AG08395 (cell line): ENCODE measurements at regions not wholly inside any gene's neighbourhood (a gene's known extent, or its start where the extent isn't known, plus 50 kb on each side); places are given as distances from the start of the nearest gene placed in this dataset.
A peak's percentile ranks its signal among the peaks of the same experiment; 100 is the strongest.

ENCODE experiments used
- DNase-seq: peaks from one replicate; pipeline ENCODE4 v3.0.0; 2012; ENCODE audit warnings: mixed read lengths, low spot score

DNA sequence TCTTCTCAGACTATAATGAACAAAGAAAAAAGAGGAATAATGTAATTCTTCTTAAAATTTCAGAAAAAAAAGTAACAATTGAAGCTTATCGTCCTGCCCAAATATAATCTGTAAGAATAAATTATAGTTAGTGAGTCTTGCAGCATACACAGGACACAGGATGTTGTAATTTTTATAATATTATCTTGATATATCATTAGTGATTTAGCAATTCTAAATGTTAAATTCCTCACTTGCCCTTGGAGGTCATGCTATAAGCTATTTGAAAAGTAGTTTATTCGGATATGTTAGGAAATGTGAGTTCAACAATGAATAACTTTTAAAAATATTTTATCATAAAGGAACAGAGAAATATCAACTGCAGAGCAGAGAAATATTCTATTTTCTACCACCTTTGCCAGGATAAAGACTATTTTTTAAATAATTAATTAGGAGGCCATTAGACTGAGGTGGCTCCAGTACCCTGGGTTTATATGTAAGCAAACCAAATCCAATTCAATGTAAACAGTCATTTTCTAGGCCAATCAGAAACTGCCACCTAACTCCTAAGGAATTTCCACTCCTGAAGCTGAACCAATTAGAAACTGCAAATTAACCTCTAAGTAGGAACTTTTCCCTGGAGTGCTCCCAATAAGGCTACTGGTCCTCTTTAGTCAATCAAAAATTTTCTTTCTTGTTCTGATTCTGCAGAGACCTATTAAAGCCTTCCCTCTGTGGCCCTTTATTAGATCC lies 1109.3 kb downstream of the ROBO2 start:
- no peak for DNase-seq

DNA sequence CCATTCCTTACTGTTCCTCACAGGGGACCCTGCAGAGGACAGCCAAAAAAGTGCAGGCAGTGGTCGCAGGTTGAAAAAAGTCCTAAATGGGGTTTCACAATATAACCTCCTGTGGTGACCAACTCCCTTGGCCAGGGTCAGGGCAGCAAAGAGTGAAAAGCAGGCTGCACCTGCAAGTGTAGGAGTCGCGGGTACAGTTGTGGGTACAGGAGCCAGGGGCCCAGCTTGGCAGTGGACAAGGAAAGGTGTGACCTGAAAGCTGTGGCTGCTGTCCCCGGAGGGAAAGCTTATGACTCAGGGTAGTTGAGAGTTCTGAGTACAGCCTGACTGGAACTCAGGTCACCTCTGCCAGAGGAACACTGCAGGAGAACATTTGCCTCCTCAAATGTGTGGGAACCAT lies 1114.1 kb downstream of the ROBO2 start:
- no peak for DNase-seq

DNA sequence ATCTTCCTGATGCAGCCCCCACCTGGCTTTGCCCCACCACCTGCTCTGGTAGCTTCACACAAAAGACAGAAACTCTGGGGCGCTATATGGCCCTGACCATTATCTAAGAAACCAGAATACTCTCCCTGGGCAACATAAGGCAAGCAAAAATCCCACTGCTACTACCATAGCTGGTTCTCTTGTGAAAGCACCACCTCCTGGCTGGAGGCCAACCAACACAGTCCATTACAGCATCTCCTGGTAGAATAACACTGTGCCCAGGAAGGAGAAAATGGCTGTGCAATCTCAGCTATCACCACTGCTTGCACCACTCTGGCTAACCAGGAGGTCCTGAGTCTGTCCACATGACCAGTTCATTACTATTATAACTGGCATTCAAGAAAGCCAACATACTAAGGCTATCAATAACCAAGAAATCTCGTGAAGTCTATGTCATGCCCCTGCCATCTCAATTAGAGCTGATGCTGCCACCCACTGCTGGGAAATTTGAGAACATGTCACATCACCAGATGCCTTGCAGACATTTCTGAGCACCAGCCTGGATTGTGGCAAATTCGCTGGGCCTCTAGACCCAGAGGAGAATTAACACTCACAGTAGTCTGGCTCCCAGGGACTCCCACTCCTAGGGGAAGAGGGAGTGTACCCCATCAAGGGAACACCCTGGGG lies 1114.8 kb downstream of the ROBO2 start:
- no peak for DNase-seq

DNA sequence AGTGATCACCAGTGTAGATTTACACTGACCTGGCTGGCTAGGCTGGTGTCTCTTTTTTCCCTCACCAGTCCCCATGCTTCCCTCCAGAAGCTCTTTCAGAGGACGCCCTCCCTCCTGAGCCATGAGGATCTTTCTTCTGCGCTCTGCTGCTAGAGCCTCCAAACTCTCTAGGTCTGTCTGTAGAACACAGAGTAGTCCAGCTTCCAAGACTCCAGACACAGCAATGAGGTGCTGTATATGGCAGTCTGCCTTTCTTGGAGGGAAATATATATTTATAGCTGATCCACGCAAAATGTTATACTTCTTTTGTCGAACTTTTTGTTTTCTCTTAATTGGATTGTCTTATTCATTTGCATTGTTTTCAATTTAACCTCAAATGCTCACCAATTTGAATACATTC lies 1121.8 kb downstream of the ROBO2 start:
- DNase-seq: no peak

DNA sequence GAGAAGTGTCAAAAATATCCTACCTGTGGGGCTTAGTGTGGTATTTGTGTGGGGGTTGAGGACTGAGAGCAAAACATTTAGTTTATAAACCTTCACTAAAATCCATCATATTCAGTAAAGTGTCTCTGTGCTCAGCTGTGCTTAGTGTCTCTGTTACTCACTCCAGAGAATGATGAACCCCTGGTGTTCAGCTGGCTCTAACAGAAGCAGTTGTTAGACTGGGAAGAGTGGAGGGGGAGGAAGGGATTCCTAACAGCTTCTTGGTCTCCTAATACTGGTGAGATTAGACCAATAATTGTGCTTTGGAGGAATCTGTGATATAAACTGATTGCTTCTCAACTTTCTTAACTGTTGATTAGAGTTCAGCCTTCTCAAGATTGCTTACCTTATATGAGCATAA lies 1123.5 kb downstream of the ROBO2 start:
- no peak for DNase-seq

DNA sequence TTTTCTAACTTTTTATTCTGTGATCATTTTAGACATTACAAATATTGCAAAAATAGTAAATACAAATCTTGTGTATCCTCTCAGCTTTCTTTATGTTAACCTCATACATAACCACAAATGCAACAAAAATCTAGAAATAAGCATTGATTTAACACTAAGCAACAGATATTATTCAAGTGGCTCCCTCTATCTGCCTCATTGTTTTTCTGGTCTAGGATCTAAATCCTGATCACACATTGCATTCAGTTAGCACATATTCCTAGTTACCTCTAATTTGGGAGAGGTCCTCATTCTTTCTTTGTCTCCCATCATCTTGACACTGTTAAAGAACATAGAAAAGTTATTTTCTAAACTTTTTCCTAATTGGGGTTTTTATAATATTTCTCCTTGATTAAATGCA lies 1126.0 kb downstream of the ROBO2 start:
- no peak for DNase-seq

DNA sequence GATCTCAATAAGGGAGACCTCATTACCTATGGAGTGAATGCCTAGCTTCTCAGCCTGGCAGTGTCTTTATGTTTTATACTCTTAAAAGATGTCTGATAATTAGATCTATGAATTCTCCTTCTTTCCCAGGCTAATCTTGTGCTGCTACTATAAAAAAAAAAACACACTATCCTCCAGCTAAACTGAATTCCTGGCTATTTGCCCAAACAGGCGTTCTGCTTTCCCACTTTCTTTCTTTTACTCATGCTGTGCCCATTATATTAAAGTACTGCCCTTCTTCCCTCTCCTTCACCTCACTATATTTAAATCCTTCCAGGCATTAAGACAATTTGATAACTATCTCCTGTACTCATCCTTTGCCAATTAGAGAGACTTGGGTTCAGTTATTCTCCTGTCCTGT lies 1134.9 kb downstream of the ROBO2 start:
- no peak for DNase-seq

GRCh38 chr3:78176869-78177268 lies 1137.0 kb downstream of the ROBO2 start:
- no peak for DNase-seq

GRCh38 chr3:78177780-78178179 lies 1137.9 kb downstream of the ROBO2 start:
- DNase-seq: no peak

GRCh38 chr3:78178209-78178608 lies 1138.3 kb downstream of the ROBO2 start:
- DNase-seq: no peak

- no peak for DNase-seq
Measured at GRCh38 chr3:78178740-78179363, 1139.0 kb downstream of the ROBO2 start.

- no peak for DNase-seq
Measured at GRCh38 chr3:78183906-78184599, 1144.2 kb downstream of the ROBO2 start.

- DNase-seq: no peak
Measured at GRCh38 chr3:78186404-78186803, 1146.5 kb downstream of the ROBO2 start.

GRCh38 chr3:78201091-78201490 lies 1161.2 kb downstream of the ROBO2 start:
- DNase-seq: no peak

GRCh38 chr3:78204977-78205376 lies 1165.1 kb downstream of the ROBO2 start:
- peak; percentile 38 for DNase-seq

DNA sequence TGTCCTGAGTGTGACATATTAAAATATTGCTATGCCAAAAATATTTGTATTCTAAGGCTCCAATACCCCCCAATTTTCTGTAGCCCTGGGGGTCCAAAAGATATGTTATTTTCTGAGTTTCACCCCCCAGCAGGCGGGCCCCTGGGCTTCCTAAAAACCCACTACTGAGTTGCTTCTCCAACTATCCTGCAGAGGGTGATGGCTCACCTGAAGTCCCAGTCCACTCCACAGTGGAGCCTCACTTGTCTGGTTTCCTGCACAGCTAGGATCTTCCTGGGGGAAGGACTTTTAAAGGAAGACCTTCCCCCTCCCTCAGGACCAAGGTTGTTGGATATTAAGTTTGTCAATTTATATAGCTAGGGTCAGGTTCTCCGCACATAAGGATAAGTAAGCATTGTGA lies 1181.4 kb downstream of the ROBO2 start:
- no peak for DNase-seq

GRCh38 chr3:78221796-78222195 lies 1181.9 kb downstream of the ROBO2 start:
- DNase-seq: no peak

DNA sequence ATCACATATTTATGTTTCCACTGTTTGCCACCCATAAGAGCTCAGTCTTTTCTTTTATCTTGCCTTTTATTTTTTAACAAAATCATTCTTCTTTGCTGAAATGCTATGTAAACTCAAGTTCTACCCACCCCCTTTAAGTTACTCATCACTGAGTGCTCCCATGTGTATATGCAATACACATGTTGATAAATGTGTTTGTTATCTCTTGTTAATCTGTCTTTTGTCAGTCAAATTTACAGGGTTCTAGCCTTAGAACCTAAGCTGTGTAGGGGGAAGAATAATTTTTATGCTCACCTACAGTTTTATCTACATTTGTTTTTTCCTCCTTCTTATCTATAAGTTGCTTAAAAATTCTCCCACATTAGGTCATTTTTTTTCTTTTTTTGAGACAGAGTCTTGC lies 1195.9 kb downstream of the ROBO2 start:
- DNase-seq: no peak

GRCh38 chr3:78238811-78239210 lies 1198.9 kb downstream of the ROBO2 start:
- DNase-seq: no peak

DNA sequence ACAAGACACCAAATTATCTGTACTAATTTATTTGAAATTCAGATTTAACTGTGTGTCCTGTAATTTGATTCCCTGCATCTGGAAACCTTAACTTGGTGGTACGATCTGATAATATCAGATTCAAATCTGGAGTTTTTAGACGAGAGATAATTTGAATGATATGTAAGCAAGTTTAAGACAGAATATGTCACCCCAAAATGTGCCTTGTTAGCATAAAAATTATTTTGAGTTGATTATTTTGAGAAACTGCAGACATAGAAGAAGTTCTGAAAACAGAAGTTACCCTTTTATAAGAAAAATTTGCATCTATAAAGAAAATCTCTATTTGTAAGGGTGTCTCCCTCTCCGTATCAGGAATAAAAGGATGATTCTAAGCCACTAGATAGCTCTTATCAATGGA lies 1202.8 kb downstream of the ROBO2 start:
- no peak for DNase-seq

DNA sequence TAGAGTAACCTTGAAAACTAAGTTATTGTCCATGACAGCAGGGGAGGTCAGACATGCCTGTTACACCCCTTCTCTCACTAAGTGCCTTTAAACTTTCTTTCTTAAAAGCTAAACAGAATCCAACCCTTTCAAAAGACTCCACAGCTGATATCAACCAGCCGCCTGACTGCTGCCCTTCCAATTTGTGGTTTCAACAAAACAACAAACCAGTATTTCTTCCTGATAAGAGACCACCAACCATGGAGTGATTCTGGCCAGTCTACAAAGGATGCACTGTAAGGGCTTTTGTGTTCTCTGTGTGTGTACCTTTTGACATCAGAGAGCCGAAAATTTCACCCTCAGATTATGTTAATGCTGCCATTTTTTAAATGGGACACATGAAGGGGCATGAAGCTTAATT lies 1204.2 kb downstream of the ROBO2 start:
- no peak for DNase-seq

DNA sequence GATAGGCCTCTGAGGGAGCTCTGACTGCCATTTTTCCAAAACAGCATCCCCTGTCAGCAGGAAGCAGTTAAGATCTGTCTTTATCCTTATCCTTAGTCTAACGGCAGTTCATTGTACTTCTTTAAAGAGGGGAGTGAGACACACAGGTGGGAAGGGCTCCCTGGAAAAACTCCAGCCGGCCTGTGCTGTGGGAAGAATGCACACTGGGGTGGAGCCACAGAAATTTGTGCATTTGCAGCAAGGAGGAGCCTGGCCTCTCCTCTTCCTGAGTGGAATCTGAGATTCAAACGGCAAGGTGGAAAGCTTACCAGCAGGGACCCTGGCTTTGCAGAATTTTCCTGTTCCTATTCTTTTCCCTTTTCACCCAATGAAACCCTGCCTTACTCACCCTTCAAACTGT lies 1209.4 kb downstream of the ROBO2 start:
- DNase-seq: no peak

GRCh38 chr3:78253860-78254259 lies 1214.0 kb downstream of the ROBO2 start:
- DNase-seq: no peak
